Skin epidermis (tissue), 12 donors: ENCODE measurements at regions not wholly inside any gene's neighbourhood (a gene's known extent, or its start where the extent isn't known, plus 50 kb on each side); places are given as distances from the start of the nearest gene placed in this dataset.

Source experiments
- H3K27ac ChIP-seq, 21 experiments: fragments of 200-600 bp; sonication (generic) in 11 of 21; one replicate each; pipeline ENCODE4 v1.5.0; 2020; ENCODE audit warnings: mild to moderate bottlenecking in 3 of 21, inconsistent platforms in 2 of 21, moderate library complexity in 2 of 21
- H3K4me3 ChIP-seq, 7 experiments: fragments of 200-600 bp; sonication (generic) in 2 of 7; one replicate each; pipeline ENCODE4 v1.5.0; 2020; ENCODE audit warnings: inconsistent platforms in 2 of 7, mild to moderate bottlenecking in 2 of 7, moderate library complexity in 1 of 7

- H3K27ac ChIP-seq, result no peak overlapping the region
- no peak overlapping the region for H3K4me3 ChIP-seq
These were observed 537.3 kb upstream of the TGFBR2 start for GRCh38 chr3:30069056-30069455.

- H3K4me3 ChIP-seq, result no peak overlapping the region
- H3K27ac ChIP-seq, result no peak overlapping the region
These were observed 533.4 kb upstream of the TGFBR2 start for GRCh38 chr3:30073040-30073439.

- Histone ChIP-seq H3K27ac (no peak overlapping the region), H3K4me3 (no peak overlapping the region)
These were observed 532.8 kb upstream of the TGFBR2 start for GRCh38 chr3:30073622-30074021.

GRCh38 chr3:30075514-30075913, 530.9 kb upstream of the TGFBR2 start:
- no peak overlapping the region for H3K4me3 ChIP-seq
- no peak overlapping the region for H3K27ac ChIP-seq

GRCh38 chr3:30076899-30077298, 529.5 kb upstream of the TGFBR2 start:
- Histone ChIP-seq H3K27ac (no peak overlapping the region), H3K4me3 (no peak overlapping the region)

- H3K27ac ChIP-seq, result no peak overlapping the region
- no peak overlapping the region for H3K4me3 ChIP-seq
These were observed 528.7 kb upstream of the TGFBR2 start for GRCh38 chr3:30077746-30078145.

- no peak overlapping the region for H3K27ac ChIP-seq
- H3K4me3 ChIP-seq, result no peak overlapping the region
These were observed 527.7 kb upstream of the TGFBR2 start for GRCh38 chr3:30078736-30079135.

GRCh38 chr3:30081904-30082303, 524.5 kb upstream of the TGFBR2 start:
- H3K4me3 ChIP-seq, result no peak overlapping the region
- no peak overlapping the region for H3K27ac ChIP-seq

GRCh38 chr3:30082652-30083051, 523.7 kb upstream of the TGFBR2 start:
- H3K4me3 ChIP-seq, result no peak overlapping the region
- no peak overlapping the region for H3K27ac ChIP-seq

- no peak overlapping the region for H3K27ac ChIP-seq
- H3K4me3 ChIP-seq, result no peak overlapping the region
These were observed 523.1 kb upstream of the TGFBR2 start for GRCh38 chr3:30083315-30083714.

- Histone ChIP-seq H3K4me3 (no peak overlapping the region), H3K27ac (no peak overlapping the region)
These were observed 522.1 kb upstream of the TGFBR2 start for GRCh38 chr3:30084316-30084715.

GRCh38 chr3:30084971-30085403, 521.4 kb upstream of the TGFBR2 start:
- no peak overlapping the region for H3K27ac ChIP-seq

GRCh38 chr3:30085486-30085885, 520.9 kb upstream of the TGFBR2 start:
- no peak overlapping the region for H3K27ac ChIP-seq
- no peak overlapping the region for H3K4me3 ChIP-seq

More at GRCh38 chr3:30084971-30085403, 521.4 kb upstream of the TGFBR2 start:
- H3K4me3 ChIP-seq, result no peak overlapping the region

- no peak overlapping the region for H3K27ac ChIP-seq
- H3K4me3 ChIP-seq, result no peak overlapping the region
These were observed 514.7 kb upstream of the TGFBR2 start for GRCh38 chr3:30091686-30092085.

GRCh38 chr3:30097022-30097650, 509.3 kb upstream of the TGFBR2 start:
- Histone ChIP-seq H3K27ac (no peak overlapping the region), H3K4me3 (no peak overlapping the region)

- Histone ChIP-seq H3K4me3 (no peak overlapping the region), H3K27ac (no peak overlapping the region)
These were observed 508.2 kb upstream of the TGFBR2 start for GRCh38 chr3:30098243-30098642.

GRCh38 chr3:30098653-30099455, 507.5 kb upstream of the TGFBR2 start:
- Histone ChIP-seq H3K4me3 (no peak overlapping the region), H3K27ac (no peak overlapping the region)

- Histone ChIP-seq H3K27ac (no peak overlapping the region), H3K4me3 (no peak overlapping the region)
These were observed 504.0 kb upstream of the TGFBR2 start for GRCh38 chr3:30102356-30102755.

GRCh38 chr3:30103186-30103585, 503.2 kb upstream of the TGFBR2 start:
- no peak overlapping the region for H3K4me3 ChIP-seq
- H3K27ac ChIP-seq, result no peak overlapping the region

- H3K4me3 ChIP-seq, result no peak overlapping the region
- H3K27ac ChIP-seq, result no peak overlapping the region
These were observed 498.9 kb upstream of the TGFBR2 start for GRCh38 chr3:30107531-30107930.

GRCh38 chr3:30112411-30112810, 494.0 kb upstream of the TGFBR2 start:
- Histone ChIP-seq H3K27ac (no peak overlapping the region), H3K4me3 (no peak overlapping the region)
